ENCODE measurements at regions not wholly inside any gene's neighbourhood (a gene's known extent, or its start where the extent isn't known, plus 50 kb on each side); places are given as distances from the start of the nearest gene placed in this dataset.

DNA sequence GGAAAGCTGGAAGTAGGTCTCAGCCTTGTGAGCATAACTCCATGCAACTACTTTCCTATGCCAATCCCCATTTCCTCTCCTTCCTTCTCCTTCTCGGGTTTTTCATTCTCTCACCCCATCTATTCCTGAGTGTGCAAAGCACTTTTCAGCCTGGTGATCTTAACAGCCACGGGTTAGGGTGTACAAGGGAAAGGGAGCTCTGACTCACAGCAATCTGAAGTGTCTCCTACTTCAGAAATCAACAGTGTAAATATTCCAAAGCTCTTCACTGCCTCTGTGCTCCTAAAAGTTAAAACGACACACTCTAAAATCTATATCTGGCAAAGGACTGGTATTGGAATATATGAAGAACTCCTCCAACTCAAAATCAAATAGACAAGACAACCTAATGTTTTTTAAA lies 268.0 kb upstream of the IRX3 start:
- no peak for DNase-seq

DNA sequence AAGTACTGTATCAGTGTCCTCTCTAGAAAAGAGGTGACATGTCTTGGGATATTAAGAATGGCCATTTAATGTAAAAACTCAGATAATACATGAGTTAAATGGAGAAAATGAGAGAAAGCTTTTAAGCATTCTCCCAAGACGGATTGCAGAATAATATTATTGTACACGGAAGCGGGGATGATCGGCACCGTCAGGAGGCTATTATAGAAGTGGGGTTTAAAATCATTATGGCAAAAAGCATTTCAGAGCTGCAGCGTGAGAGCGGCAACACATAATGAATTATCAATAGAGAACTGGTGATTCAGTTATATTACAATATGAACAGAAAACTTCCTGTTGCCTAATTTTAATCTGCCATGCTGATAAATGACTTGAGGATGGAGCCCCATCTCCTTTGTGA lies 261.7 kb upstream of the IRX3 start:
- no peak for DNase-seq

DNA sequence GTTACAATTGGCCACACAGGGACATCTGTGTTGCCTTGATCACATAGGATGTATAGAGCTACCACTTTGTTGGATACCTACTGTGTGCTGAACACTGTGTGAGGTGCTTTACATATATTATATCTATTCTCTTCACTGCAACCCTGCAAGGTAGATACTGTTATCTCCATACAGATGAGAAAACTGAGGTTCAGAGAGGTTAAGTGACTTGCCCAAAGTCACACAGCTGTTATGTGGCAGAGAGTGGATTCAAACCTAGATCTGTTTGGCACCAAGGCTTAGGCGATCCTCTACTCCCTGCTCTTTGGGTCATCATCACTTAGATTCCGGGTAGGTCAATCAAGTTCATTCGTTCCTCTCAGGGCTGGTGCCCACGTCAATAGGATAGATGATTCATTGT lies 260.5 kb upstream of the IRX3 start:
- no peak for DNase-seq

DNA sequence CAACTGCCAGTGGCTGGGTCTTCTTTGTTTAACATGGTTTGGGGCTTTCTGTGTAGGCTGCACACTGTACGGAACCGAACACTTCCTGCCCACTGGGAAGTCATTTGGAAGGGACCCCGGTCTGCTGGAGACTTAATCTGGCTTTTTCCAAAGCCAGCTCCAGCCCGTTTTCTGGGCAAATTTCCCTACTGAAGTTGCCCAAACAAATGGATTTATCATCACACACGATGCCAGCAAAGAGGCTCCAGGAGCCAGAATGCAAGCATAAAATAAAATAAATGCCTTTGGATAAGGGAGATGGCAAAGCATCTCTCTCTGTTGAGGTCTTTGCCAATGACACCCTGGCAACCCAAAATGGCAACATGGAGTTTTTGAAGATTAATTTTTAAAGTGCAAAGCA lies 259.9 kb upstream of the IRX3 start:
- DNase-seq, result no peak

DNA sequence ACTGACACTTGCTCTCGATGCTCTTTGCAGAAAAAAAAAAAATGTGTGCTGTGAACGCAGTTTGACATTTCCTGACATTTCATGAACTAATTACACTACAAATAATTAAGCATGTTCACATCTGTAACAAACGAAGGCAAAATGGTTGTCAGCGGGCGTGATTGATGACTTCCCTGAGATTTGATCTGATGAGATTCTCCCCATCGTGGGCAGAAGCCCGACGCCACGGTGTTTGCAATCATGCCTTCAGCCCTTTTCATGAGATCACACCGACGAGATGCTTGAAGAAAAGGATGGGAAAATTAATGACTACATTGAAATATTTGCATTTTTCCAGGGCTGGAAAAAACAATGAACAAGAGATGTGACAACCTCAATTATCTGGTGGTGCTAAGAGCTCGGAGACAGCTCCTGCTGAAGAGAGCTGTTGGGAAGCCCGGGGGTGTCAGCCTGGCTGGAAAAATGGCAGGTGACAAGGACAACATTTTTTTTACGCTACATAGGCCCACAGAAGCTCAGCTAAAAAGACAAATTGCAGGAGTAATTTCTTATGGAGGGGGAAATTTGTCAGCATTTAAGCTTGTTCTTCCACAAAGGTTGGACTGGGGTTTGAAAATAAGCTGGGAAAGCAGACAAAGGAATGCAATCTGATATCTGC lies 259.4 kb upstream of the IRX3 start:
- no peak for DNase-seq

DNA sequence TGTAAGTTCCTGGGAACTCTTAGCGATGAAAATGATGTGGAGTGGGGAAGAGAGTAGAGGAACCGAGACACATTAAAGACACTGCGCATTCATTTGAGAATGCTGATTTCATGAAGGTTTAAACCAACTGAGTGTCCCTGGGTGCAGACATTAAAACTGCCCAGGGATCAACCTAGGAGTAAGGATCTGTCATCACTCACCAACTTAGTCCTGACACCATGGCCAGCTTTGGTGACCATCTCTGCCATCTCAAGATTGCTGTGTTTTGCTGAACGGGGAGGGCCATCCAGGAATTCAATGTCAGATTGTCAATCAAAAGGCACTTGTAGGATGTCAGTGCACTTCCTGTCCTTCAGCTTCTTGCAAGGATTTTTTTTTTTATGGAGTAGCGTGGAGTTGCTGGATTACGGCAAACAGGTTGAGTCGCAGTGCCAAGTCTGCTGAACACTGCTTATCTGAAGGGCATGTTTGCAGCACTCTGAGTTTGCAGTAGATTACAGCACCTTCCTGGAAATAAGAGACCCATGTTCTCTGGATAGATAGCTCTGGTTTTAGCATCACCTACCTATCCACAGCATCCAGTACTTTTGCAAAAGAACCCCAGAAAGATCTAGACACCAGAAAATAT lies 258.1 kb upstream of the IRX3 start:
- no peak for DNase-seq

DNA sequence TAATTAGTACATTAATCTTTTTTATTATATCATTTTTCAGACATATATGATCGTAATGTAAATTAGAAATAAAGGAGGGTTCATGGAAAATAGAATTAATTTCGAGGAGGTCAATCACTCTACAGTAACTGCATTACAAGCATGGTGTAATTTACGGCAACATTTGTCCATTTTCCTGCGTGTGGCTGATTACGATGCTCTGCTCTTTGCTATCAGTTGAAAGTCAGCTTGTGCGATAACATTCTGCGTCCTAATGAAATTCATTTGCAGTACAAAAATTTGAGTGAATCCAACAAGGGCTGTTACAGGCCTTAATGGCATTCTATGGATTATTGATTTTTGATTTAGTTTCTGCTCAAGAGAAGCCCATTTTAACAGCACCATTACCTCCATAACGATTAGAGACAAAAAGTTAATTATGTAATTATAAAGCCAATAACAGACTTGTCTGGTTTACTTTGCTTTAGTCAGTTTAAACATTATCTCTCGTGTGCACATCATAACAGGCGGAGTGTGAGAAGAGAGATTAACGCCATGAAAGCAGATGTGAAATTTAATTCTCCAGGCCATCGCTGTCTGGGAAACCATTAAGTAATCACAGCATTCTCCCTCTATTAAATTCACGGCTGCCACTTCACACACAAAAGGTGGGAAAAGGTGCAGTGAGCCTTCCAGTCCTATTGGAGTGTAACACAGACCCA lies 256.4 kb upstream of the IRX3 start:
- no peak for DNase-seq

DNA sequence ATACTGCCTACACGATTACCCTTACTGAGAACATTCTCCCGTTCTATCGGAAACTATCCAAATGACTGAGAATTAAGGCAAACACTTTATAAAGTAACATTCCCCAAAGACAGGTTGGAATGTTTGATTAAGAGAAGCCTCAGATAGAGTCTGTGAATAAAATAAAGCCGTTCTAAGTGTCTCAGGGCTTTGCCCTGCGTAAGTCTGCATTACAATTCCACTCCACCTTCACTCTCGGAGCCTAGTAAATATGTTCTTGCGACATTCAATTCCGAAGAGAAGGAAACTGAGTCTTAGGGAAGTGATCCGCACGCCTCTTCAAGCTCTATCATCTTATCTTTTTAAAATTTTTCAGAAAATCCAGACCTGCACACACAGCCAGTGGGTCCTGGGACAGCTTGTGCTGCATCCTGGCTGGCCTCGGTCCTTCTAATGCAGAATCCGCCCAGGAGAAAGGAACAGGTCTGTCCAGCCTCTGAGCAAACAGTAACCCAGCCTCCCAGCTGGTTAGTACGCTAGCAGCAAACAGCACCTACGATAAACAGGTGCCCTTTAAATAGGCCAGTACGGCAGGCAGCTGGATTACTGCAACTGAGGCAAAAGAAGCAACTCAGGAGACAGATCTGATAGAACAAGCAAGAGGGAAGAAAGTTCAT lies 254.1 kb upstream of the IRX3 start:
- no peak for DNase-seq

DNA sequence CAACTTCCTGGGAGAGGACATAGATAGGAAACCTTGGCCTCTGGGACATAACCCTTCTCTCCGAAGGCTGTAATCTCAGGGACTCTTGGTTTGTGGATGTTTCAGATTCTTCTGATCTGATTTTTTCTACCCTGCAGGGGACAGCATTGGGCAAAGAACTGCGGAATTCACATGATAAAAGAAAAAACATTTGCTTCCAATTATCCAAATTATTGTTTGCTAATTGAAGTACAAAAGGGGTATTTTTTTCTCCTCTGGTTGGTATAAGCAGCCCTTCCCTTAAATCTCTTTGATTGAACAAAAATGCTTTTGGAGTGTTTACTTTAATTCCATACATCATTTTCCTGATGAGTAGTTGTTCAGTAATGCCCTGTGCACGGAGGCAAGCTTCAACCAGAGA lies 251.7 kb upstream of the IRX3 start:
- DNase-seq, result no peak

DNA sequence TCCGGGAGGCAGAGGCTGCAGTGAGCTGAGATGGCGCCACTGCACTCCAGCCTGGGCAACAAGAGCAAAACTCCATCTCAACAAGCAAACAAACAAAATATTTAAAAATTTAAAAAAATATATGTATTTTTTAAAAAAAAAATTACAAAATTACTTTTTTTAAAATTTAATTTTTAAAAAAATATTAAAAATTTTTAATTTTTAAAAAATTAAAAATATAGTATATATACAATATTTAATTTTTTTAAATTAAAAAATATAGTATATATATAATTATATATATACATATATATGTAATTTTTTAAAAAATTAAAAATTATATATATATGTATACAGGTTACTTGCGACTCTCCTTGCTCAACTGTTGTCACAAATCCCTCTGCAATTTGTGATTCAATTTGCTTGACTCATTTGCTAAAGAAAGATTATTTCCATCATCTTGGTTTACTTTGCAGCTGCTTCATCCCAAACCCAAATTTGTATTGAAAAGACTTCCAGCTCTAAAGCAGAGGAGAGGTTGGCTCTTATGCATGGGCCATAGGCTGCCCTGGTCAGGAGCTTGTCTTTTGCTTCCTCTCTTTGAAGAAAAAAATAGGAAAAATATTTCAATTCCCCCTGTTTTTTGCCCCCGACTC lies 247.4 kb upstream of the IRX3 start:
- no peak for DNase-seq

DNA sequence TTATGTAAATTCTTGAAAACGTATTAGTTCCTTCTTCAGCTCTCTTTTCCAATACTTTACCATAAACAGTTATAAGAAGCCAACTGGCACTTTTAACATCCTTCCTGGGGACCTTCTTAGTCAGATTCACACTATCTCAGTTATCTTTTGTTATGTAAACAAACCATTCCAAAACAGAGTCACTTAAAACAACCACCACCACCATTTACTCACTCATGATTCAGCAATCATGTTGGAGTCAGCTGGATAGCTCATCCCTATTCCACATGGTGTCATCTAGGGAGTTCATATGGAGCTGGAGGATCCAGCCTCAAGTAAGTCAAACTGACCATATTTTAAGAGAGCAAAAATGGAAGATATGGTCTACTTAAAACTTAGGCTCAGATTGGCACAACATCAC lies 240.3 kb upstream of the IRX3 start:
- no peak for DNase-seq

DNA sequence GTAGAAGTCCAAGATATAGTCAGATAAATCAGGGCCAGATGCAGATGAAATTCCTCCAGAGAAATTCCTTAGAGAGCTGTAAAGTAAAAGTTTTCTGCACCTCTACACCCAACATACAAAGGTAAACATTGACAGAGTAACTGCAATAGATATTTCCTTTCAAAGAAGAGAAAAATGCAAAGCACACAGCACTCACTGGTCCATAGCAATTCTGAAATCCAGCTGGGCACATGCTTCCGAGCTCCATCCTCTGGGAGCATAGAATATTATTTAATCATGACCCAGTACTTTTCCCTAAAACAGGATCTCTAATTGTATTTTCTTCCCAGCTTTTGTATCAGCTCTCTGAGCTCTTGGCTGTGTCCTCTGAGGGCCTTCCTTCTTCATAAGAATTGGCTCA lies 239.5 kb upstream of the IRX3 start:
- DNase-seq, result no peak

DNA sequence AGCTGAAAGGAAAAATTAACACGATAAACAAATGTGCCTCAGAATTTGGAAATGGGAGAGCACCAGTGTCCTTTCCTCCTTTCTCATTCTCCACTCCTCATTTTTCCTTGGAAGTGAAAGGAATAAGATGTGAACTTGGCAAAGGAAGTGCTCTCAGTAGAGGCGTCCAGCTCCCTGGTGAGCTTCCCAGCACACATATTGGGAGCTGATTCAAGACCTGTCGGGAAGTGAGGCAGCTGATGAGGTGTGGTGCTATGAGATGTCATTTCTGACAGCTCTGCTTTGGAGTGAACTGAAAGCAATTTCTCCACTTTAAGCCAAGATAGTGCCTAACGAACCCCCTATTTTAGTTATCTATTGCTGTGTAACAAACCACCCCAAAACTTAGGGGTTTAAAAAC lies 238.5 kb upstream of the IRX3 start:
- no peak for DNase-seq

DNA sequence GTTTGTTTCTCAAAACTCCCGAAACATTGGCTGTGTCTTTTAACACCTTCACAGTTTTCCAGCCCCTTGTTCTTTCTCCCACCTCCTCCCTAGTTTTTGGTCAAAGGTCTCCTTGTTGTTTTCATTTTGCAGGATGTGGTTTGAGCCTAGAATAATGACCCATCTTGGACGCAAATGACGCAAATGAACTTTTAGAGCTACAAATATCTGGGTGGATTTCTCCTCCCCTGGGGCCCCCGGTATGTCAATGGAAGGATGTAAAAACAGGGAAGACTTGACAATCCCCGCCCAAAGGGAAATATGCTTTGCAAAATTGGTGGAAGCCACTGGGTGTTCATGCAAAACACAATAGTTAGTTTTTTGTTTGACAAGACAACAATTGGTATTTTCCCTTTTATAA lies 236.0 kb upstream of the IRX3 start:
- no peak for DNase-seq

DNA sequence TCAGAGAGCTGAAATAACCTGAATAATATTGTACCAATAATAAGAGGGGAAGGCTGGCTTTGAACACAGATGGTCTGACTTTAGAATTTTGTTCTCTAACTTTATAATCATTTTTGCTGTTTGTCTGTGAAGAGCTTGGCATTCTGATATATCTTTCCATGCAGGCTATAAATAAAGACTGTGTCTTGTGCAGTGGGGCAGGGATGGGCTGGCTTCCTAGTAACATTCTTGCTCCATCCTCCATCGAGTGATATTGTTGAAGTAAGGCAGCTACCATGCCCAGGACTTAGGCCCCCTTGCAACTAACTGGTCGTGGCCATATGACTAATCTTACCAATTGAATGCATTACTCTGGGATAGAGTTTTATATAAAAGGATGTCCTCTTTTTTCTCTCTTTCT lies 234.7 kb upstream of the IRX3 start:
- no peak for DNase-seq

DNA sequence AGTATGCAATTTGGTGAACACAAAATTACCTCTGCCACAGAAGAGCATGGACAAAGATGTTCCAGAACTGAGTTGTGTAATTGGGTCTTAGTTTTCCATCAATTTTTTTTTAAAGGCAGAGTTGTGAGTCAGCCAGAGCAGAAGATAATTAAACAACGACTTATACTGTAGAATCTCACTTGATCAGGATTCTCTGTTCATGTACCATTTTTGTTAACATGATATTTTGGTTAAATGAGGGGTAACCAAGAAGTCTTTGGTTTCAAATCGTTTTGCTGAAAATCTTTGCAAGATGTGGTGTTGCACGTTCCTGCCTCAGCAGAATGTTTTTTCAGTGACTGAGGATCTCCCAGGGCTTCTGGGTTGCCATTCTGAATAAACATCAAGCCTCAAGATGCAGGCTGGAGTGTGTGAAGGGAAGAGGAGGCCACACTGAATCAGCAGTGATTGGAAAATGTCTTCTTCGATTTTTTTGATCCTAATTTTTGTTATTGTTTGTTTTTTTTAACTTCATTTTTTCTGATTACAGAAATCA lies 232.6 kb upstream of the IRX3 start:
- DNase-seq, result no peak

DNA sequence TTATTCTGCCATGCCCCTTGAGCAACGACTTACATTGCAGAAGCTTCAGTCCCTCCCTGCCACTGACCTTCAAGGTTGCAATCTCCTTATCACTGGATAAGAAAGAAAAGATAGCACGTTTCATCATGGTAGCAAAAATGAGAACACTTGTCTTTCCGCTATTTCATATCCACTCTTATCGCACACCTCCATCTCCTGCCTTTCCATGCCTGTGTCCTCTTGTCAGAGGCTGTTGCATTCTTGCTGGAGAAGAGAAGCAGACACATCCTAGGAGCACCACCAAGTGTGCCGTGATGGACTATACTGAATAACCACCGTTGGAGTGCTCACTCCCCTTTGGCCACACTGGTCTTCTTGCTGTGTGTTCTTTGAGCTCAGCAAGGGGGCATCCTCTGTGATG lies 230.6 kb upstream of the IRX3 start:
- DNase-seq, result no peak

DNA sequence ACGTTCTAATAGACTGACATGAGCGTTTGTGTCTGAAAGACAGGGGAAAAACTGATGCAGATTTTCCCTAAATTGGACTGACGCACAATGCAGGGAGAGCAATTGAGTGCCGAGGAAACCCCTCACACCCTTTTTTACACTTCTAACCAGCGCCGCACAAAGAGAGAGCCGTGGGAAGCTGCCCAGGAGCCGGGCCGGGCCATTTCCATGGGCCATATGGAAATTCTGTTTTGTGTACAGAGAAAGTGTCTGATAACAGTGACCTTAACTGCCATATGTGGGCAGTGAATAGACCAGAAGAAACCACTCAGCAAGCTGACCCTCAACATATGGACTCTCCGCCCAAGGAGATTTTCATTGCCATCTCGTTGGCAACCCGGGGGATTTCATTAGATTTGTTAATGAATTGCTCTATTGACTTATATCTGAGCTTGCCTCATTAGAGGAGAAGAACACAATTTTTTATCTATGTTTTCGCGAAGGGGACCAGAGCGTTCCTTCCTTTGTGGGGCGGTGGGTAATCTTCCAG lies 225.9 kb upstream of the IRX3 start:
- DNase-seq, result no peak

DNA sequence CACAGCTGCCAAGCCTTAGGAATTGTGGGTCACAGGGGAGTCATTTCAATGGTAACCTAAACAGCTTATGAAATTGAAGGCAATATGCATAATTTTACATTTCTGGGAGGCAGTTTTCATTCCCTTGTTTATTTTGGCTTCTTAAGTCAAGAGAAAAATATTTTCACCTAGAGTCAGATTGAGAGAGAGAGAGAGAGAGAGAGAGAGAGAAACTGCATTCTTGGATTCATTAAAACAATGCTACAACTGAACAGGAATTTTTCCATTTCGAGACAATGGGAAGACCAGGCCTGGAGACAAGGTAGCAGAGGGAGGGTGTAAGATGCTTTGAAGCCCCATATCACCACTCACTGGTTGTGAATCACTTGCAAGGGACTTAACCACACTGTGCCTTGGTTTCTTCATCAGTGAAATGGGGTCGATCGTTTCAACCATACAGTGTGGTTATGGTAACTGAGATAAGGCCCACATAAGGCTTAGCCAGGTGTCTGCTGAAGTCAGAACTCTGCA lies 224.7 kb upstream of the IRX3 start:
- DNase-seq, result no peak

DNA sequence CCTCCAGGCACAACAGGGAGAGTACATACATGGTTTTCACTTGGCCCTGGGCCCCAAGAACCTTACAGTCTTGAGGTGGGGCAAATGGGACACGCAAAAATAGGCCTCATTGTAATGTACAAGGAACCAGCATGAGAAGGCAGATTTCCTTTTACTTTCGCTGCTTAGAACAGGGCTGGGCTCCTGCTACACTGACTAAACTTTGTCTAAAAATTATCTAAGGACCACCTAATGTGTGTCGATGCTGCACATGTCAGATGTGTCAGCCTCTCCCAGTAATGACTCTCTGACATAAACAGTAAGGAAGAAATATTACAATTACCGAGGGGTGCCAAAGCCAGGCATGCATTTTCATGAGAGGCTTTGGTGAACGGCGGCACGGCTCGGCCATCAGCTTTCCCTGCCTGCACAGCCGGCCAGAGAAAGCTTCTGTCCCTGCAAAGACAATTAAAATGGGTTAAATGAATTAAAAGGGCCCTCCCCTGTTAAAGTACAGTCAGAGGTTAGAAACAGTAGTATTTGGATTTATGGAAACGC lies 224.2 kb upstream of the IRX3 start:
- no peak for DNase-seq

DNA sequence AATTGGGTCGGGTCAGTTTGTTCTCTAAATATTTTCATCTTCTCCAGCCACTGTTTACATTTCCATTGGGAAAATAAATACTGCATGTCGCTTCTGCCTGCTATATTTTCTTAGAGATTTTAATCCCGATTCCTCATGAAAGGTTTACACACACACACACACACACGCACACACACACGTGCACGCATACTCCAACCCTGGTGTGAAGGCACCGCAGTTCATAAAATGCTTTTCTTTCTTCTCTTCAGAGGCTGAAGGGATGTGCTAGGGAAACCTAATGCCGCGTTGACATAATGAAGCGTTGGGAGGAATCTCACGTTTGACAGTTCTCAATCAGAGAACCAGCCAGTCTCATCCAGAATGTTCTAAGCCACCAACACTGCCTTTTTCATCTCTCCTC lies 222.9 kb upstream of the IRX3 start:
- no peak for DNase-seq

DNA sequence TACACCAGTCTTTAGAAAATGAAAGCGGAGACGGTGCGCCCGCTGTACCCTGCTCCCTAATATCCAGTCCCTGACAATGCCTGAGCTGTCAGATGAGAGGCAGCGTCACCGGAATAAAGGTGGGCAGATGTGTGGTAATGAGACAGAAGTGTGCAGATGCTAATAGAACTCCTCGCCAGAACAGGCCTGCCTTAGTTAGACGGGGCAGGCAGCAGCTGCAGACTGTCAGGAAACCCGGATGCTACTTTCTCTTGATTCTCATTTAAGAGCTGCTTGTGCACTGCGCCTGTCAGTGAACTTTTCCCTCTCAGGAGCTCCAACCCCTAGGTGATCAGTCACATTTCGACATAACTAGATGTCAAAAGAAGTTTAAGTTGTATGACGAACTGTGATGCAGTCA lies 221.8 kb upstream of the IRX3 start:
- DNase-seq, result no peak

Measured in NCI-H187 (cell line).